ENCODE measurements at regions not wholly inside any gene's neighbourhood (a gene's known extent, or its start where the extent isn't known, plus 50 kb on each side); places are given as distances from the start of the nearest gene placed in this dataset.
A peak's percentile ranks its signal among the peaks of the same experiment; 100 is the strongest.

- 83 to 87% (median 87%) methylated on average over 6 of the region's 6 CpGs for WGBS, 4 donors
- ATAC-seq (no peak), DNase-seq (no peak)
- no peak overlapping the region for H3K4me3 ChIP-seq
- no peak overlapping the region for H3K27ac ChIP-seq
- H3K36me3 ChIP-seq: no peaks in the 10 kb centered on the region
- TF ChIP-seq, protein P1, sequence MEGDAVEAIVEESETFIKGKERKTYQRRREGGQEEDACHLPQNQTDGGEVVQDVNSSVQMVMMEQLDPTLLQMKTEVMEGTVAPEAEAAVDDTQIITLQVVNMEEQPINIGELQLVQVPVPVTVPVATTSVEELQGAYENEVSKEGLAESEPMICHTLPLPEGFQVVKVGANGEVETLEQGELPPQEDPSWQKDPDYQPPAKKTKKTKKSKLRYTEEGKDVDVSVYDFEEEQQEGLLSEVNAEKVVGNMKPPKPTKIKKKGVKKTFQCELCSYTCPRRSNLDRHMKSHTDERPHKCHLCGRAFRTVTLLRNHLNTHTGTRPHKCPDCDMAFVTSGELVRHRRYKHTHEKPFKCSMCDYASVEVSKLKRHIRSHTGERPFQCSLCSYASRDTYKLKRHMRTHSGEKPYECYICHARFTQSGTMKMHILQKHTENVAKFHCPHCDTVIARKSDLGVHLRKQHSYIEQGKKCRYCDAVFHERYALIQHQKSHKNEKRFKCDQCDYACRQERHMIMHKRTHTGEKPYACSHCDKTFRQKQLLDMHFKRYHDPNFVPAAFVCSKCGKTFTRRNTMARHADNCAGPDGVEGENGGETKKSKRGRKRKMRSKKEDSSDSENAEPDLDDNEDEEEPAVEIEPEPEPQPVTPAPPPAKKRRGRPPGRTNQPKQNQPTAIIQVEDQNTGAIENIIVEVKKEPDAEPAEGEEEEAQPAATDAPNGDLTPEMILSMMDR (IDR thresholded peaks at IDR 0.05): no peak
- no peak for TF ChIP-seq POLR2A (IDR thresholded peaks at IDR 0.05)
- H3K9me3 ChIP-seq: peaks cover 0 to 9% (median 0%) of the 10 kb centered on the region in 12 donors
- intact Hi-C loops (cut with DNase I): no loop called here
- peaks cover 0 to 10% (median 0%) of the 10 kb centered on the region in 9 donors for H3K27me3 ChIP-seq
- H3K4me1 ChIP-seq: peaks cover 0 to 27% (median 7%) of the 10 kb centered on the region in 12 donors
Observed at GRCh38 chr1:93746021-93746812, 64.6 kb upstream of the BCAR3 start.

GRCh38 chr1:93744299-93744988 is 62.8 kb upstream of the BCAR3 start:
- TF ChIP-seq, protein P1 (IDR thresholded peaks at IDR 0.05): no peak
- TF ChIP-seq POLR2A (IDR thresholded peaks at IDR 0.05): no peak
- Histone ChIP-seq H3K27ac (no peak overlapping the region), H3K9me3 (peaks cover 0 to 9% (median 0%) of the 10 kb centered on the region in 12 donors), H3K4me3 (no peak overlapping the region), H3K27me3 (peaks cover 0 to 10% (median 0%) of the 10 kb centered on the region in 9 donors), H3K36me3 (no peaks in the 10 kb centered on the region), H3K4me1 (peaks cover 0 to 18% (median 9%) of the 10 kb centered on the region in 12 donors)
- DNase-seq: no peak
- intact Hi-C loops (cut with DNase I): no loop called here
- no peak for ATAC-seq
- WGBS, 4 donors: 73 to 81% (median 76%) methylated on average over 7 of the region's 7 CpGs

- ATAC-seq: no peak
- no peaks in the 10 kb centered on the region for H3K36me3 ChIP-seq
- peaks cover 0 to 9% (median 0%) of the 10 kb centered on the region in 12 donors for H3K9me3 ChIP-seq
- DNase-seq: no peak
- intact Hi-C loops (cut with DNase I): no loop called here
- H3K27me3 ChIP-seq: peaks cover 0 to 10% (median 0%) of the 10 kb centered on the region in 9 donors
- TF ChIP-seq POLR2A (IDR thresholded peaks at IDR 0.05): no peak
- TF ChIP-seq, protein P1 (IDR thresholded peaks at IDR 0.05): no peak
- no peak overlapping the region for H3K4me3 ChIP-seq
- no peak overlapping the region for H3K27ac ChIP-seq
- peaks cover 0 to 18% (median 9%) of the 10 kb centered on the region in 12 donors for H3K4me1 ChIP-seq
- WGBS, 4 donors: 96 to 100% (median 98%) methylated on average over 1 of the region's 1 CpG
Observed at GRCh38 chr1:93743465-93743864, 61.8 kb upstream of the BCAR3 start.

- peak overlapping the region in 3 of 12 donors; percentile 5 to 15 (median 10) for H3K27ac ChIP-seq
Observed at GRCh38 chr1:93740601-93741031, 59.0 kb upstream of the BCAR3 start.

More at GRCh38 chr1:93740601-93741031, 59.0 kb upstream of the BCAR3 start:
- ATAC-seq (peak in 3 of 4 donors; percentile 50 to 71 (median 57)), DNase-seq (peak in 4 of 5 donors; percentile 38 to 62 (median 42))
- Histone ChIP-seq H3K36me3 (no peaks in the 10 kb centered on the region), H3K27me3 (peaks cover 0 to 5% (median 0%) of the 10 kb centered on the region in 9 donors), H3K9me3 (no peaks in the 10 kb centered on the region), H3K4me3 (no peak overlapping the region), H3K4me1 (peaks cover 0 to 18% (median 9%) of the 10 kb centered on the region in 12 donors)
- intact Hi-C loops (cut with DNase I): no loop called here
- TF ChIP-seq, protein P1 (IDR thresholded peaks at IDR 0.05): no peak
- no peak for TF ChIP-seq POLR2A (IDR thresholded peaks at IDR 0.05)
- WGBS, 4 donors: 52 to 56% (median 52%) methylated on average over 12 of the region's 12 CpGs

All from heart left ventricle (tissue), 16 donors.